ENCODE measurements at regions not wholly inside any gene's neighbourhood (a gene's known extent, or its start where the extent isn't known, plus 50 kb on each side); places are given as distances from the start of the nearest gene placed in this dataset.
A peak's percentile ranks its signal among the peaks of the same experiment; 100 is the strongest.
"Not testable (repeated sequence)": the region's sequence is repeated elsewhere in the genome, so short reads cannot be mapped to it uniquely, and the experiment has no call there.

DNA sequence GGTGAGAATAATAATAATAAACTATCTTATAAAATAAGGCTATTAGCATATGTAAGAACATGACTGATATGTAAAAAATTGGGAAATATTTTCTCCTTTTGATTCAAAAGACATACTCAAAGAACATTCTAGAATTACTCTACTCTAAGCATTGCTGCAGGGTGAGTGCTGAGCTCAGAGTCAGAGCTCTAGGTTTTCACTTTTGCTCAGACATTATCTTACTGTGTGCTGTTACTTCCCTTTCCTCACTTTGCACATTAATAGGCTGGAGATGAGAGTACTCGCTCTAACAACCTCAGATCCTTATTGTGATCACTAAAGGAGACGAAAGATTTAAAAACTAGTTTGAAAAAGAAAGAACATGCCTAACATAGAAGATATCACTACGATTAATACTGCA lies 99.4 kb upstream of the C9orf72 start:
- no peak for DNase-seq (ENCODE audit: low read depth in 3 of 3)

DNA sequence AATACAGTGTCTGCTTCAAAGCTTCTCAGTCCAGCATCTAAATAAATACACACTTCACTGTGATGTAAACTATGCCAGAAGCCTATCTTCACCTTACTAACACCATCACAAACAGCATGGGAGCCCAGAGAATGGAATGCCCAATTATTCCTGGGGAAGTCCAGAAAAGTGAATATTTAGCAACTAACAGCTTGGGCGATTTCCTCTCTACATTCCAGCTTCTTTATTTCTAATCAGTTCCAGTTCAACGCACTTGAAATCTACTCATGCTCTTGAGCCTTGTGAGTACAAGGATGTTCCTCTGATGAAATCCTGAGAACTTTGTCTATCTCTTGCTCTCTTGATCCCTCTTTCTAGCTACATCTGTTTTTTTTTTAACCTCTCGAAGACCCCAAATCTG lies 100.4 kb upstream of the C9orf72 start:
- no peak for DNase-seq (ENCODE audit: low read depth in 3 of 3)

DNA sequence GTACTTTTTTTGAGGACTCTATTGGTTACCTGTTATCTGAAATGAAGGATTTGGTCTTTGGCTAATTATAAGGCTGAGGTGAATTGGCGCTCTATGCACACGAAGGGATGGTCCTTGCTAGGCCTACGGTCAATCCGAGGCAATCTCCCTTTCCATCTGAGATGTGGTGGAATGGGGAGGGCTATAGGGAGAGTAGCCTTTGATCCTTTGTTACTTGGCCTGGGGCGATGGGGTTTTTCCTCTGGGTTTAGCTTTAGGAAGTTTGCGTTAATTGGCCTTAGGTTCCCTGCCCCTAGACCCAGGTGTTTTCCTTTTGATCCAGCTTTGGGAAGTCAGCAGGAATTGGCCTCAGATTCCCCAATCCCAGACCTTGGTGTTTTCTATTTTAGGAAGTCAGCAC lies 102.1 kb upstream of the C9orf72 start:
- no peak for DNase-seq (ENCODE audit: low read depth in 3 of 3)

DNA sequence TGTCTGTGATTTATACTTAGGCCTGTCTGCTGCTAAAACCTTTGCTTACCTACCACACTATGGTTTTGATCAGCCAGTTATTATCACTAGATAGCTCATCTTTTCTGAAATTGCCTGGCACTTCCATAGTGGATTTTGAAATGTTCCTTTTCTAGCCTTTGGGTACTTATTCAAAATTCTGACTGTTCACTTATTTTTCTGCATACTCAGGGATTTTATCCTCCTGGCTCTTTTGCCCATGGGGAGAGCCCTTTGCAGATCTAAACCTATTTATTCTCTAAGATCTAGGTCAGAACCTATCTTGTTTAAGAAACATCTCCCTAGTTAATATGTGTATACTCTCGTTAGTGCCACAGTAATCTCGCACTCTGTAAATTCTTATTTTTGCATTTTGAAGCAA lies 103.5 kb upstream of the C9orf72 start:
- DNase-seq (ENCODE audit: low read depth in 3 of 3): no peak

DNA sequence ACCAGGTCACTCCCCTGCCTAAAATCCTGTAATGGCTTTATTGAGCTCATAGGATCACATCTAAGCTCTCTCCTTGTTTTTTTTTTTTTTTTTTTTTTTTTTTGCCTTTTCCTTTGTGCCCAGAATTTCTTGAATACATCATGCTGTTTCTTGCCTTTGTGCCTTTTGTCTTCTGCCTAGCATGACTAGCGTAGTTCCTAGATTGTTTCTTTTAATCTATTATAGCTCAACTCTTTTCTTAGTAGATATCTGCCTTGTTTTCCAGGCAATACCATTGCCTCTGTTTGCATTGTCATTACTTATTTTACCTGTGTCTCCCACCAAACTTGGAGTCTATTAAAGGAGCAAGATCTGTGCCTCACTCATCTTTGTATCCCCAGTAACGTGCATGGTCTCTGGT lies 106.1 kb upstream of the C9orf72 start:
- no peak for DNase-seq (ENCODE audit: low read depth in 3 of 3)

DNA sequence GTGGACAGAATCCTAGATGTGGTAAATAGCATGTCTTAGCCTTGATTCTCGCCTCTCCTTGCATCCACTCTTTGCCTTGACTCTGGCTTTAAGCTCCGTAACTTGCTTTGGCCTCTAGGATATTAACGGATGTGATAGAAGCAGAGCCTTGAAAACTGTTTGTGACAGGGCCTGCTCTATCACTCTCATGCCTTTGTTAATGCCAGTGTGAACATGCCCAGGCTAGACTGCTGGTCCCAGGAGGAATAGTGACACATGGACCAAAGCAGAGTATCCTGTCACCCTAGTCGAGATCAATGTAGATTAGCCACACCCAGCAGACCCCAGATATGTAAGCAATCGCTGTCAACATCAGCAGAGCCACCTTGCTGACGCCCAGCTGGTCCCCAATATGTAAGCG lies 109.9 kb upstream of the C9orf72 start:
- no peak for DNase-seq (ENCODE audit: low read depth in 3 of 3)

DNA sequence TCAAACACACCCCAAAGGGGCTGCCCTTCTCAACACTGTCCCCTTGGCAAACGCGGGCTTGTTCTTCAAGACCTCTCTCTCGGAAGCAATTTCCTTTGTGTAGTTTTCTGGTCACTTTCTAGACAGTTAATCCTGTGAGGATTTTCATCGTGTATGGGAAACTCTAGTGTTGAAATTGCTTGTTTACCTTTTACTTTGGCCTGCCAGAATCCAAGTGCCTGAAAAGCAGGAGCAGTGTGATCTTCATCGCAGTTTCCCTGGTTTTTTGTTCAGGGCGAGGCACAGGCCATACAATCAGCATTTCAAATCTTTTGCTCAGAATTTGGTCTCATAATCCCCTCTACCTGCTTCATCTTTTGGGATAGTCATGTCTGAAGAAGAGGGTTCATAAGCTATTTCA lies 115.7 kb upstream of the C9orf72 start:
- no peak for DNase-seq (ENCODE audit: low read depth in 3 of 3)

DNA sequence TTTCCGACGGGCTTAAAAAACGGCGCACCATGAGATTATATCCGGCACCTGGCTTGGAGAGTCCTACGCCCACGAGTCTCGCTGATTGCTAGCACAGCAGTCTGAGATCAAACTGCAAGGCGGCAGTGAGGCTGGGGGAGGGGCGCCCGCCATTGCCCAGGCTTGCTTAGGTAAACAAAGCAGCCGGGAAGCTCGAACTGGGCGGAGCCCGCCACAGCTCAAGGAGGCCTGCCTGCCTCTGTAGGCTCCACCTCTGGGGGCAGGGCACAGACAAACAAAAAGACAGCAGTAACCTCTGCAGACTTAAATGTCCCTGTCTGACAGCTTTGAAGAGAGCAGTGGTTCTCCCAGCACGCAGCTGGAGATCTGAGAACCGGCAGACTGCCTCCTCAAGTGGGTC lies 117.5 kb upstream of the C9orf72 start:
- DNase-seq (ENCODE audit: low read depth in 3 of 3): not testable (repeated sequence)

DNA sequence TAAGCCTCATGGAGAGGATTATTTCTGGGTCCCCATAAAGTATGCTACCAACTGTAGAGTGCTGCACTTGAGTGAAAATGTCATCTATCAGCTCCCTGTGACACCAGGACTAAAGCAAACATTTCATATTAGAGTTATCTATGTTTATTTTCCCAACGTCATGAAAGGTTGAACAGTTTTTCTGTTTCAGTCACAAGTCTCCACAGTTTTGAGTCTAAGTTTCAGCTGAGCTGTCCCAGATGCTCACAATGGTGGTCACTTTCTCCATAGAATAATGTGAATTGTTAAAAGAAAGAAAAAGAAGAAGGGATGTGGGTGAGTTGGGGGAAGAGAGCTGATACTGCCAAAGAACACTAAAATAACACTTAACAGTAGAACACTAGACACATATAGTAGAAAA lies 126.3 kb upstream of the C9orf72 start:
- no peak for DNase-seq (ENCODE audit: low read depth in 3 of 3)

DNA sequence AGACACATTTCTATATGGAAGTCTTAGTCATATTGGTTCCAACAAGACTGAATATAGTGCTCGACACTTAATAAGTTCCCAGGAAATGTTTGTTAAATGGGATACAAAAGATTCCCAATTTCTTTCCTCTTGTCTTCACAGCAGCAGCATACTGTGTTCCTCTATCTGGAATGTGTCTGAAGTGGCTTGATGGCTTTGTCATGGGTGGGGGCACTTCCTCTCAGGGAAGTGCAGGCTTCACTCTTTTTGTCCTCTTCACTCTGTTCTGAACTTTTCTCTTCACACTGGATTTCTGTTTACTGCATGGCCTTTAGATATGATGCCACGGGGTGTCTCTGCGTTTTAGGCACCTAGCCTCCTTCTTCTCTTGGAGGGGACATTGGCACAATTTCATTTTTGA lies 127.7 kb upstream of the C9orf72 start:
- no peak for DNase-seq (ENCODE audit: low read depth in 3 of 3)

DNA sequence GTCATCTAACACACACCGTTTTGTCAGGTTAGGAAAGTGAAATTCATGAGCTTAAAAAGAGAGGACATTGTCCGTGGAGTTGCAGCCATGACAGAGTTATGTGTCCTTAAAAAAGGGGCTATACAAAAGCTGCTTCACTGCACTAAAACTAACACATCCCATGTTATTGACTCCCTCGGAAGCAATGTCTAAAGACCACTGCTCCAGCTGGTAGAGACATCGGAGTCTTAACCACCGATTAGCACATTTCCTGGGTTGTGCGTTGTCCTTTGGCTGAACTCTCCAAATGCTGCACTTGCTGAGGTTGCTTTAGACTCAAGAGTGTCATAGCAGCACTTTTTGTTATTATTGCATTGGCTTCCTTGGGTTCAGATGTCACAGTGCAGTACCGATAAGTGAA lies 128.3 kb upstream of the C9orf72 start:
- DNase-seq (ENCODE audit: low read depth in 3 of 3): no peak

DNA sequence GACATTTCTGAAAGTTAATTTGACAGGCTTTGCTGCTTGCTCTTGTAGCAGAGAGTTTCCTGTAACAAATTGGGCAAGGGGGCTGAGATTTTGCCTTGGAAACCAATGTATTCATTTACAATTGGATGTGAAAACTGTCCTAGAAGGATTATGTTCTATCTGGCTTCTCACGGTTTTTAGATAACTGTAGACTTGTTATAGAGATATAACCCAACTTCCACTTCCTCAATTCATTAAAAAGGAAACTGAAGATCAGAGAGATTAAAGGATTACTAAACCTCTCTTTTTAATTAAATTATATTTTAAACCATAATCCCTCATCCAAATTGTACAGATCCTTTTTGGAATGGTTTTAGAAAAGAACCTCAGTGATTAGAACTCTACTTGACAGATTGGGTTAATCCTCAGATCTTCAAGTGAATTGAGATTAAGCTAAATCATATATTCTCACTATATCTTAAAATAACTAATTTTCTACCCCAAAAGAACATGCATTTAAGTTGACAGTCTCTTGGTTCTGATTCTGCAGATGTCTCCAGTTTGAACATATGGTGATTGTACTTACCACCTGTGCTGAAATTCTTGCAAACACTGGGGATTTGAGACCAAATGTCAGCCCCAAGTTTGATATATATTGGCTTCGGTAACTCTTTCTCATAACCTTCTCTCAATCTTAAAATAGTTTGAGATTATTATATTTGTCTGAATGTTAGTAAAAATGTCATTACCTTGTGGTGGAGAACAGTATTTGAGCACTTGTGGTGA lies 130.1 kb upstream of the C9orf72 start:
- no peak for DNase-seq (ENCODE audit: low read depth in 3 of 3)

DNA sequence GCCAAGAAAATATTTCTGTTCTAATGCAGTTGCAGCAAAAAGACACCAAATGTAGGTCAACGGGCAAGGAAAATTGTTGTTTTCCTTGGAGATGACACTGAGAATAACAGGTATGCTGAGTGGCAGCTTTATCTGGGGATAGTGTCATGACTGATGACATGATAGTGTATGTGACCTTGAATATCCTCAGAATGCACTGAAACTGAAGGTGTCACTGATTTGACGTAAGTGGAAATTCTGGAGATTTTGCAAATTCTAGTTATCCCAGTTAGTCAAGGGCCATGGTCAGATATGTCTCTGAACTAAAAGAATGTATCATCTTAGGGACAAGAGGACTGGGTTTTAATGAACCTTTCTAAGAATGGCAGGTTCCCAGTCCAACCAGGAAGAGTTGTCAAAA lies 138.0 kb upstream of the C9orf72 start:
- no peak for DNase-seq (ENCODE audit: low read depth in 3 of 3)

DNA sequence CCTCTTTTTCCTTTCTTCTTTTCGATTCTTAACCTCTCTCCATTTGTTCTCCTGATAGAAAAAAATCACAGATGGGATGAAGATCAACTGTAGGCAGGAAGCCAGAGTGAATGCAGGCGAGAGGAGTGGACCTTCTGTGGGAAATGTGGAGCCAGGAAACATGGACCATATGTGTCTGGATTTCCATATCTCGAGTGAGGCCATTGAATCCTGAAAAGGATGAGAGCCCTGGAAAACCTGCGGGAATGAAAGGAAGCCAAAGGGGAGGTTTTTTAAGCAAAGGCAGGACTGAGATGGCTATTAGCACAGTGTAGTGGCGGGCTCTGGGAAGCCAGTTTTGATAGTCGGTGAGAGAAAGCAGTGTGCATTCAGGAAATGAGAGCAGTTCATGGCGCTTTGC lies 139.5 kb upstream of the C9orf72 start:
- DNase-seq (ENCODE audit: low read depth in 3 of 3): no peak

DNA sequence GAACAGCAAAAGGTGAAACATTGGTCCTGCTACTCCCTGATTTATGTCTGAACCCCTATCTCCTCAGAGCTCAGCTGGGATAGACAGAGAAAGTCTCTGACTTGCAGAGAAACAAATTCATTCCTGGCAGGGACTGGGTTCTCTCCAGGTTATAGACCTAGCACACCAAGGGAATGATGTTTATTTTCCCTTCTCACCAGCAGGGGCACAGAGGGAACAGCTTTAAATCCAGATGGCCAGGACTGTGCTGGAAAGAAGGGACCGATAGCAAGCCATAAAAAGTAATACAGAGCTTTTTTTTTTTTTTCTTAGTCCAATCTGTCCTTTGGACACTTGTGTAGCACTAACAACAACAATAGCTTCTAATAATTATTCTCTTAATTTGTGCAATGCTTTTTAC lies 141.1 kb upstream of the C9orf72 start:
- no peak for DNase-seq (ENCODE audit: low read depth in 3 of 3)

DNA sequence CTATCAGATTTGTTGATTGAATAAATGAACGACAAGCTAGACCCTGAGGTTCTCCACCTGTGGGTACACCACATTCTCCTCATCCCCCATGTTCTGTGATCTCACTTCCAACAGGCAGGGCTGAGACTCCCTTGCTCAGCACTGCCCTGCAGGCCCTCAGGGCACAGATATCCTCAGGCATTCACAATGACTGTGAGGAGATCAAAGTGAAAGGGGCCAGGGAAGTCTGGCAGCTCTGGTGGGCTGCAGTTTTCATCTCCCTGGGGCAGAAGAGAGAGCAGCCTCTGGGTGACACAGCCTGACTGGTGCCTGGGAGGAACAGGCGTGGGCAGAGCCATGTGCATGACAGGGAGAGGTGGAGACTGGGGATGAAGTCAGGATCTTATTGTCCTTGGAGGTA lies 142.4 kb upstream of the C9orf72 start:
- no peak for DNase-seq (ENCODE audit: low read depth in 3 of 3)

DNA sequence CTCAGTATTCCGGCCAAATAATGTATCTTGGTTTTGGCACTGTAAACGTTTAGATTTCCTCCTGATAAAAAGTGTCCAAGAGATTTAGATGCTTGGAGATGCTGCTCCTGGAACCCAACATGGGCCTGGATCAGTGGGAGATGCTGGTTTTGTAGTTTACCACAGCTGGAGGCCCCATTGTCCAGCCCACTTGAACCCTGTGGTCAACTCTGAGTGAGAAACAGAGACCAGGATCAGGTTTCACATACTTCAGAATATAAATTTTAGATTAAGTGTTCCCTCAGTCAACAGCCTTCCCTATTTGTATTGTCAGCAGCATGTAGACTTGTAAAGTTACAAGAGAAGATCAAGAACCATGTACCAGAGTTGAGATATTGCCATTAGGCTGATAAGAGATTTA lies 144.7 kb upstream of the C9orf72 start:
- DNase-seq (ENCODE audit: low read depth in 3 of 3): no peak

DNA sequence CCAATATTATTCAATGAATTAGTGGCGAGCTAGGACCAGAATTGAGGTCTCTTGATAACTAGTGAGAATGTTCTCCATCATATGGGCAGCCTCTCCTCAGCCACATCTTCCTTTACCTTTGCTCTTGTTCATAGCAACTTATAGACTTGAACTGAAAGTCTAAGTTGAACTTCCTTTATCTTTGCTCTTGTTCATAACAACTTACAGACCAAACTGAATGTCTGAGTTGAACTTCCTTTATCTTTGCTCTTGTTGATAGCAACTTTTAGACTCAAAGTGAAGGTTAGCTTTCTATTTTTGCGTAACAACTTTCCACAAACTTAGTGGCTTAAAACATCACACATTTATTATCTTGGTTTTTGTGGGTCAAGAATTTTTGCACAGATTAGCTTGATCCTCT lies 146.4 kb upstream of the C9orf72 start:
- DNase-seq (ENCODE audit: low read depth in 3 of 3): no peak

DNA sequence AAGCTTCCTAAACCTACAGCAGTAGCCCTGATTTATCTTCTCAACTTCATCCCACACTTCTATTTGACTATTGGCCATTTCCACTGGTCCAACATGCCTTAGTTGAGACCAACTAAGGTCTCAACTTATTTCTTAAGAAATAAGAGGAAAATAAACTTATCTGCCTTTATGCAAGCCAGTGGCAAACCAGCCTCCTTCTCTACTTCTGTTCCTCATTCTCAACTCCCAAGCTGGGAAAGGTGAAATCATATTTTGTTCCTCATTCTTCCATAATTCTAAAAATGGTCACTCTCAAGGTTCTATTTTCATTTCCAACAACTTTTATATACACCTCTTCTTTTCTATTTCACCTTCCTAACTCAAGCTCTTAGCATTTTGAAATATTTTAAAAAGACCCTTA lies 149.6 kb upstream of the C9orf72 start:
- no peak for DNase-seq (ENCODE audit: low read depth in 3 of 3)

DNA sequence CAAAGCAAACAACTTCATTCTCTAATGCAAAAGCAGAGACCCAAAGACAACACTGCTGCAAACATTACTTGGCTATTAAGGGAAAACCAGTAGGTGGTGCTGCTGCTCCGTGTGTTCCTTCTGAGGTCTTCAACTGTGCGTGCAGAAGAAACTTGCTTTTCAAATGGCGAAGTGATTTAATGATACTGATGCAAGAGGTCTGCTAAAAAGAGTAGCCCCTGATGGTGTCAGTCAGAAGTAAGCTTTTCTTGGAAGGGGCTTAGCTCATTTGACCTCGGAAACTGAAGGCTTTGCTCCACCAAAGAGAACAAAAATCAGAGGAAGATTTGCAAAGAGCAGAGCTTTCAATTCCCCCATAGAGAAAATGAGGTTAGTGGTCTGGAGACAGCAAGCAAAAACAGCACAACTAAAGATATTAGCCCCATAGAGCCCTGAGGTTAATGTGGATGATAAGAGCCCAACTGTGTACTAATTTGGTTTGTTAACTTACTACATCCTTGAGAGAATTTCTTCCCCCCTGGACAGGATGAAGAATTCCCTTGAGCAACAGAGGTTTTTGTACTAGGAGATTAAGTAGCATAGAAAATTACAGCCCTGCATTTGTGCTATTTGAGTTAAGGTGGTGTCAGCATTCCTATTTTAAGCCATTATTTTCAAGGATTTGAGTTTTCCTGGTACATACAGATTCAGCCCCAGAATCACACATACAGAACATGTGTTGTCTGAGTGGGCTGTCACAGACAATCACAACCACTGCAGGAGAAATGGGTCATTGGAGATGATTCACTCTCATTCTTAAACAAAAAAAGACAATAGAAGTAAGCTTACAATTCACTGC lies 153.2 kb upstream of the C9orf72 start:
- DNase-seq (ENCODE audit: low read depth in 3 of 3): peak; percentile 5 to 44 (median 13)

DNA sequence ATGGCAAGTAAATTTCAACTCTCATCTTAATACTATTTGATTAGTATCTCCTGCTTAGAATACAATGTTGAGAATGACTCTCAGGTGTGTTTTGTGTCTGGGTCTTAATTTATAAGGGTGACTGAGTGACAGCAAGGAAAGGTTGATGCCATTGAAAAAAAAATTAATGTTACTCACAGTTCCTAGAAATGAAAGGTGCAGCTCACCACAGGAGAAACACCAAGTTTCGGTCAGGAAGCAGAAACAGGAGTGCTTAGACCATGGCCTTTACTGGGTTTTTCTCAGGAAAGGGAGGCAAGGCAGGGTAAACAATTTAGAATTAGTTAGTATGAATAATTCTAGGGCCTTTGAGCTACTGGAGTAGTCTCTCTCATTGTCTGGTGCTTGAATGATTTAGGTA lies 159.2 kb upstream of the C9orf72 start:
- DNase-seq (ENCODE audit: low read depth in 3 of 3): no peak

DNA sequence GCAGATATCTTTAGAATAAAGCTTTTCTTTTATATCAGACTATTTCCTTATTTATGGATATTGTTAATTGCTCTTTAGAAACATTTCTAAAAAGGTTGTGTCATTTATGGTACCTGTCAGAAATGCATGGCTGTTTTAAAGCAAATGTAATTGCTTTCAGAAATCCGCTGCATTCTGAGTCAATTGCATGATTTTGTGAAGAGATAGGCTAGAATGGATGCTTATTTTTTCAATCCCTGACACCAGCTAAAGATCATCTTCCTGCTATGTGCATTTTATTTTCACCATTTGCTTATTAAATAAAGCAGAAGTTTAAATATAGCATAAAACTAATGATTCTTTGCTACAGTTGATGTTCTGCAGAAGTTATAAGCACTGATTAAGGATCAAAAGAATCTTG lies 170.2 kb upstream of the C9orf72 start:
- no peak for DNase-seq (ENCODE audit: low read depth in 3 of 3)

DNA sequence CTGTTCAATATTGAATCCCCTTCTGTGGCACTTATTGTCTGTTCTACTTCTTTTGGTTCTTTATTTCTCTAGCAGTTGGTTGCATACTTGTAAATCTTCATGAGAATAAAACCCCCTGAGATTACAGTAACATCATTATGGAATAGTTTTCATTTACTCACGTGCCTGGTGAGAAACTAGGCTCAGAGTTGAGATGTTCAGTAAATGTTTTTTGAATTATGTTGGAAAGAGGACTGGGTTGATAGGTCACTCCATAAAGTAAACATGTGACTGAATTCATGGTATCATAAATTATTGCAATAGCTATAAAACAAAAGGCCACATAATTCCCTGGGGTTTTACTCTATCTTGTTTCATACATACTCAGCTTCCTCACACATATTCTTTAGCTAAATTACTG lies 174.2 kb upstream of the C9orf72 start:
- DNase-seq (ENCODE audit: low read depth in 3 of 3): no peak

Measured in stimulated activated CD4-positive, alpha-beta T cell treated with anti-CD3 and anti-CD28 coated beads, TNF-alpha, amount 100 ng/mL, for 24 hours (primary cell).